ENCODE measurements at regions not wholly inside any gene's neighbourhood (a gene's known extent, or its start where the extent isn't known, plus 50 kb on each side); places are given as distances from the start of the nearest gene placed in this dataset.

- Histone ChIP-seq H3K4me1 (no peaks in the 10 kb centered on the region), H3K9me3 (no peaks in the 10 kb centered on the region), H3K36me3 (no peaks in the 10 kb centered on the region), H3K27me3 (no peaks in the 10 kb centered on the region), H3K4me3 (no peak overlapping the region), H3K27ac (no peak overlapping the region)
- TF ChIP-seq POLR2A (IDR thresholded peaks at IDR 0.05) (no peak), CTCF (IDR thresholded peaks at IDR 0.05) (no peak)
- no peak for DNase-seq
- WGBS, 2 donors: 84 to 86% methylated on average over 7 of the region's 7 CpGs
- intact Hi-C loops (cut with DNase I): no loop called here
Observed at GRCh38 chr11:97657852-97658251, 1268.0 kb downstream of the JRKL start.

- TF ChIP-seq CTCF (IDR thresholded peaks at IDR 0.05) (no peak), POLR2A (IDR thresholded peaks at IDR 0.05) (no peak)
- H3K36me3 ChIP-seq: no peaks in the 10 kb centered on the region
- no peak overlapping the region for H3K27ac ChIP-seq
- no peak for DNase-seq
- no peaks in the 10 kb centered on the region for H3K4me1 ChIP-seq
- no peaks in the 10 kb centered on the region for H3K27me3 ChIP-seq
- WGBS, 2 donors: no CpG with 5 or more reads among the region's 20 CpGs
- H3K4me3 ChIP-seq: no peak overlapping the region
- peaks cover 0 to 5% (median 4%) of the 10 kb centered on the region in 3 donors for H3K9me3 ChIP-seq
- intact Hi-C loops (cut with DNase I): no loop called here
Observed at GRCh38 chr11:97667057-97667456, 1277.2 kb downstream of the JRKL start.

- no peaks in the 10 kb centered on the region for H3K4me1 ChIP-seq
- WGBS, 2 donors: 59 to 60% methylated on average over 2 of the region's 2 CpGs
- H3K27ac ChIP-seq: no peak overlapping the region
- no peak for DNase-seq
- no peaks in the 10 kb centered on the region for H3K27me3 ChIP-seq
- intact Hi-C loops (cut with DNase I): no loop called here
- no peak for TF ChIP-seq CTCF (IDR thresholded peaks at IDR 0.05)
- no peaks in the 10 kb centered on the region for H3K36me3 ChIP-seq
- H3K9me3 ChIP-seq: peaks cover 0 to 10% (median 0%) of the 10 kb centered on the region in 3 donors
- no peak overlapping the region for H3K4me3 ChIP-seq
Observed at GRCh38 chr11:97683733-97684132, 1293.9 kb downstream of the JRKL start.

- no peak overlapping the region for H3K4me3 ChIP-seq
- H3K27me3 ChIP-seq: no peaks in the 10 kb centered on the region
- H3K4me1 ChIP-seq: no peaks in the 10 kb centered on the region
- H3K36me3 ChIP-seq: no peaks in the 10 kb centered on the region
- no peak for DNase-seq
- TF ChIP-seq CTCF (IDR thresholded peaks at IDR 0.05) (no peak), POLR2A (IDR thresholded peaks at IDR 0.05) (no peak)
- H3K9me3 ChIP-seq: peaks cover 0 to 10% (median 0%) of the 10 kb centered on the region in 3 donors
- intact Hi-C loops (cut with DNase I): no loop called here
- no peak overlapping the region for H3K27ac ChIP-seq
- WGBS, 2 donors: 63 to 64% methylated on average over 5 of the region's 5 CpGs
Observed at GRCh38 chr11:97684486-97685439, 1295.0 kb downstream of the JRKL start.

GRCh38 chr11:97685695-97686094 is 1295.9 kb downstream of the JRKL start:
- Histone ChIP-seq H3K4me3 (no peak overlapping the region), H3K4me1 (no peaks in the 10 kb centered on the region), H3K27me3 (no peaks in the 10 kb centered on the region), H3K36me3 (no peaks in the 10 kb centered on the region), H3K9me3 (peaks cover 0 to 10% (median 0%) of the 10 kb centered on the region in 3 donors), H3K27ac (no peak overlapping the region)
- TF ChIP-seq POLR2A (IDR thresholded peaks at IDR 0.05): no peak
- intact Hi-C loops (cut with DNase I): no loop called here
- 57 to 61% methylated on average over 2 of the region's 2 CpGs for WGBS, 2 donors
- DNase-seq: no peak

Measured in esophagus squamous epithelium (tissue), 5 donors.